ENCODE measurements at regions not wholly inside any gene's neighbourhood (a gene's known extent, or its start where the extent isn't known, plus 50 kb on each side); places are given as distances from the start of the nearest gene placed in this dataset.

GRCh38 chr20:6483727-6484126 is 283.8 kb upstream of the BMP2 start:
- TF ChIP-seq, protein P1, sequence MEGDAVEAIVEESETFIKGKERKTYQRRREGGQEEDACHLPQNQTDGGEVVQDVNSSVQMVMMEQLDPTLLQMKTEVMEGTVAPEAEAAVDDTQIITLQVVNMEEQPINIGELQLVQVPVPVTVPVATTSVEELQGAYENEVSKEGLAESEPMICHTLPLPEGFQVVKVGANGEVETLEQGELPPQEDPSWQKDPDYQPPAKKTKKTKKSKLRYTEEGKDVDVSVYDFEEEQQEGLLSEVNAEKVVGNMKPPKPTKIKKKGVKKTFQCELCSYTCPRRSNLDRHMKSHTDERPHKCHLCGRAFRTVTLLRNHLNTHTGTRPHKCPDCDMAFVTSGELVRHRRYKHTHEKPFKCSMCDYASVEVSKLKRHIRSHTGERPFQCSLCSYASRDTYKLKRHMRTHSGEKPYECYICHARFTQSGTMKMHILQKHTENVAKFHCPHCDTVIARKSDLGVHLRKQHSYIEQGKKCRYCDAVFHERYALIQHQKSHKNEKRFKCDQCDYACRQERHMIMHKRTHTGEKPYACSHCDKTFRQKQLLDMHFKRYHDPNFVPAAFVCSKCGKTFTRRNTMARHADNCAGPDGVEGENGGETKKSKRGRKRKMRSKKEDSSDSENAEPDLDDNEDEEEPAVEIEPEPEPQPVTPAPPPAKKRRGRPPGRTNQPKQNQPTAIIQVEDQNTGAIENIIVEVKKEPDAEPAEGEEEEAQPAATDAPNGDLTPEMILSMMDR (IDR thresholded peaks at IDR 0.05), result no peak
- TF ChIP-seq POLR2AphosphoS5 (IDR thresholded peaks at IDR 0.05), result no peak
